ENCODE measurements at regions not wholly inside any gene's neighbourhood (a gene's known extent, or its start where the extent isn't known, plus 50 kb on each side); places are given as distances from the start of the nearest gene placed in this dataset.

DNA sequence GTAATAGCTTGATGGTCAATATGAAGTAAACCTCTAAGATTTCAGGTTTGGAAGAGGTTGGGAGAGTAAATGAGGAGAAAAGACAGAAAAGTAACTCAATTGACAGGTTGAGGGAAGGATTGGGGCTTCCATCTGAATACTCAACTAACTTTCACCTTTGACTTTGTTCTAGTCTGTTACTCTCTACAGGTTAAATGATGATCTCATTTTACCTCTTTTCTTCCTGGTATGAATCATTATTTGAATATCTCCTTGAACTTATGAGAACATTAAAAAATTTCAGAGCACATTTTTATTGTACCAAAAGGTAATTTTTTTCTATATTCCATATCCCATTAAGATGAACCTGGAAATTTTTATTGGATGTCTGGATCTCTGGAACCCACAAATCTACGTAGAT is 87.9 kb upstream of the KCNH8 start:
- H3K36me3 ChIP-seq (replicated peaks in 1 of 2) = no peaks in the 10 kb centered on the region
- WGBS, 4 donors = 63 to 87% (median 81%) methylated on average over 1 of the region's 1 CpG
- H3K9me3 ChIP-seq (replicated peaks in 1 of 3) = no peaks in the 10 kb centered on the region
- no peak for DNase-seq
- TF ChIP-seq, protein P1, sequence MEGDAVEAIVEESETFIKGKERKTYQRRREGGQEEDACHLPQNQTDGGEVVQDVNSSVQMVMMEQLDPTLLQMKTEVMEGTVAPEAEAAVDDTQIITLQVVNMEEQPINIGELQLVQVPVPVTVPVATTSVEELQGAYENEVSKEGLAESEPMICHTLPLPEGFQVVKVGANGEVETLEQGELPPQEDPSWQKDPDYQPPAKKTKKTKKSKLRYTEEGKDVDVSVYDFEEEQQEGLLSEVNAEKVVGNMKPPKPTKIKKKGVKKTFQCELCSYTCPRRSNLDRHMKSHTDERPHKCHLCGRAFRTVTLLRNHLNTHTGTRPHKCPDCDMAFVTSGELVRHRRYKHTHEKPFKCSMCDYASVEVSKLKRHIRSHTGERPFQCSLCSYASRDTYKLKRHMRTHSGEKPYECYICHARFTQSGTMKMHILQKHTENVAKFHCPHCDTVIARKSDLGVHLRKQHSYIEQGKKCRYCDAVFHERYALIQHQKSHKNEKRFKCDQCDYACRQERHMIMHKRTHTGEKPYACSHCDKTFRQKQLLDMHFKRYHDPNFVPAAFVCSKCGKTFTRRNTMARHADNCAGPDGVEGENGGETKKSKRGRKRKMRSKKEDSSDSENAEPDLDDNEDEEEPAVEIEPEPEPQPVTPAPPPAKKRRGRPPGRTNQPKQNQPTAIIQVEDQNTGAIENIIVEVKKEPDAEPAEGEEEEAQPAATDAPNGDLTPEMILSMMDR (IDR thresholded peaks at IDR 0.05) = no peak
- TF ChIP-seq POLR2A (IDR thresholded peaks at IDR 0.05) = no peak
- no peak overlapping the region for H3K27ac ChIP-seq
- no peaks in the 10 kb centered on the region for H3K27me3 ChIP-seq
- intact Hi-C loops (cut with DNase I) = loop anchor here in 1 of 2 donors (10.0 kb wide), 1 partner anchor 484 kb away; no protein-coding TSS in a partner anchor
- no peaks in the 10 kb centered on the region for H3K4me1 ChIP-seq (replicated peaks in 1 of 2)
- H3K4me3 ChIP-seq = no peak overlapping the region

GRCh38 chr3:19052874-19053273 is 95.4 kb upstream of the KCNH8 start:
- no peak for TF ChIP-seq POLR2A (IDR thresholded peaks at IDR 0.05)
- TF ChIP-seq, protein P1 (IDR thresholded peaks at IDR 0.05) = no peak
- Histone ChIP-seq H3K4me1 (replicated peaks in 1 of 2) (no peaks in the 10 kb centered on the region), H3K4me3 (no peak overlapping the region), H3K36me3 (replicated peaks in 1 of 2) (no peaks in the 10 kb centered on the region), H3K27ac (no peak overlapping the region), H3K9me3 (replicated peaks in 1 of 3) (no peaks in the 10 kb centered on the region), H3K27me3 (no peaks in the 10 kb centered on the region)
- intact Hi-C loops (cut with DNase I) = no loop called here
- DNase-seq = no peak
- 74 to 80% (median 75%) methylated on average over 1 of the region's 1 CpG for WGBS, 4 donors

- no peaks in the 10 kb centered on the region for H3K4me1 ChIP-seq (replicated peaks in 1 of 2)
- TF ChIP-seq POLR2A (IDR thresholded peaks at IDR 0.05) = no peak
- TF ChIP-seq, protein P1 (IDR thresholded peaks at IDR 0.05) = peak in 3 of 6 experiments; percentile 9 to 41 (median 31)
- intact Hi-C loops (cut with DNase I) = loop anchor here in 1 of 2 donors (10.0 kb wide), 1 partner anchor 818 kb away; no protein-coding TSS in a partner anchor
- H3K4me3 ChIP-seq = no peak overlapping the region
- H3K27ac ChIP-seq = no peak overlapping the region
- 50 to 52% (median 51%) methylated on average over 1 of the region's 1 CpG for WGBS, 4 donors
- no peaks in the 10 kb centered on the region for H3K9me3 ChIP-seq (replicated peaks in 1 of 3)
- no peak for DNase-seq
- H3K27me3 ChIP-seq = no peaks in the 10 kb centered on the region
- no peaks in the 10 kb centered on the region for H3K36me3 ChIP-seq (replicated peaks in 1 of 2)
Observed at GRCh38 chr3:19046440-19046839, 101.9 kb upstream of the KCNH8 start.

GRCh38 chr3:19030522-19030839 is 117.8 kb upstream of the KCNH8 start:
- H3K27ac ChIP-seq = no peak overlapping the region
- H3K9me3 ChIP-seq (replicated peaks in 1 of 3) = no peaks in the 10 kb centered on the region
- no peaks in the 10 kb centered on the region for H3K27me3 ChIP-seq
- TF ChIP-seq, protein P1 (IDR thresholded peaks at IDR 0.05) = no peak
- no peak for TF ChIP-seq POLR2A (IDR thresholded peaks at IDR 0.05)
- H3K36me3 ChIP-seq (replicated peaks in 1 of 2) = no peaks in the 10 kb centered on the region
- intact Hi-C loops (cut with DNase I) = no loop called here
- H3K4me3 ChIP-seq = no peak overlapping the region
- 43 to 54% (median 51%) methylated on average over 4 of the region's 4 CpGs for WGBS, 4 donors
- H3K4me1 ChIP-seq (replicated peaks in 1 of 2) = no peaks in the 10 kb centered on the region
- DNase-seq = no peak

Measured in adrenal gland (tissue), 9 donors.